IMR-90 (cell line): ENCODE measurements at regions not wholly inside any gene's neighbourhood (a gene's known extent, or its start where the extent isn't known, plus 50 kb on each side); places are given as distances from the start of the nearest gene placed in this dataset.

Experiments used
- ATAC-seq: fragments of 200-7000 bp; cut with Tn5 transposase; 2 replicates; pipeline ENCODE4 v1.9.1; 2020; ENCODE audit warnings: low read depth, mild to moderate bottlenecking, moderate library complexity
- BruUV-seq: library from RNA; stranded (reverse); fragments of 400-500 nt; replicated peaks from 2 replicates; lab custom pipeline; 2021; lab: Mats Ljungman, UMichigan
- CTCF ChIA-PET: fragments of 300-600 bp; formaldehyde crosslinking; extraction: SDS; loops from one replicate; lab custom pipeline; 2021; ENCODE audit warnings: antibody characterized with exemption; lab: Yijun Ruan, JAX
- POLR2A ChIA-PET: fragments of 300-600 bp; sonication (Branson Sonifier 250); formaldehyde crosslinking; loops from one replicate; lab custom pipeline; 2022; ENCODE audit warnings: antibody characterized with exemption; ENCODE audit not compliant: unreplicated experiment; lab: Charles Lee
- DNase-seq: peaks from one replicate; pipeline ENCODE4 v3.0.0; 2013
- H2AFZ ChIP-seq: replicated peaks from 2 replicates; pipeline ENCODE3; 2013; ENCODE audit warnings: low read length, mild to moderate bottlenecking; ENCODE audit not compliant: poor library complexity
- H2AK5ac ChIP-seq: 2 replicates; pipeline ENCODE4 v1.6.1; 2013; ENCODE audit warnings: low read depth, low read length, inconsistent platforms
- H2AK9ac ChIP-seq: replicated peaks from 2 replicates; pipeline ENCODE3; 2013; ENCODE audit warnings: mild to moderate bottlenecking, low read depth, low read length, moderate library complexity; ENCODE audit not compliant: poor library complexity
- H2BK120ac ChIP-seq: 2 replicates; pipeline ENCODE4 v1.6.1; 2013; ENCODE audit warnings: low read depth, low read length, inconsistent platforms
- H2BK15ac ChIP-seq: 3 replicates; pipeline ENCODE4 v1.6.1; 2013; ENCODE audit warnings: low read depth, low read length, inconsistent platforms
- H2BK20ac ChIP-seq: 2 replicates; pipeline ENCODE4 v1.6.1; 2013; ENCODE audit warnings: low read depth, mild to moderate bottlenecking, inconsistent platforms, low read length, moderate library complexity
- H2BK5ac ChIP-seq: 2 replicates; pipeline ENCODE4 v1.6.1; 2013; ENCODE audit warnings: mild to moderate bottlenecking, low read depth, low read length, inconsistent platforms; ENCODE audit not compliant: poor library complexity, severe bottlenecking
- H3K14ac ChIP-seq: replicated peaks from 2 replicates; pipeline ENCODE4 v1.6.1; 2013; ENCODE audit warnings: low read depth, low read length, inconsistent platforms
- H3K18ac ChIP-seq: 2 replicates; pipeline ENCODE4 v1.6.1; 2013; ENCODE audit warnings: low read depth, low read length, control low read depth
- H3K23ac ChIP-seq: 2 replicates; pipeline ENCODE4 v1.6.1; 2013; ENCODE audit warnings: low read depth, low read length, inconsistent platforms
- H3K27ac ChIP-seq: 2 replicates; pipeline ENCODE4 v1.5.1; 2013; ENCODE audit warnings: mild to moderate bottlenecking, control low read depth, low read length; ENCODE audit not compliant: insufficient read depth
- H3K27me3 ChIP-seq: 2 replicates; pipeline ENCODE4 v1.6.1; 2013; ENCODE audit warnings: low read length; ENCODE audit not compliant: control insufficient read depth, insufficient read depth
- H3K36me3 ChIP-seq: 2 replicates; pipeline ENCODE4 v1.6.1; 2013; ENCODE audit warnings: low read length, mixed read lengths; ENCODE audit not compliant: control insufficient read depth, insufficient read depth
- H3K4ac ChIP-seq: 2 replicates; pipeline ENCODE4 v1.6.1; 2013; ENCODE audit warnings: low read depth, low read length, inconsistent platforms
- H3K4me1 ChIP-seq: 2 replicates; pipeline ENCODE4 v1.6.1; 2013; ENCODE audit warnings: low read length, mixed read lengths; ENCODE audit not compliant: control insufficient read depth, insufficient read depth
- H3K4me2 ChIP-seq: 2 replicates; pipeline ENCODE4 v1.6.1; 2013; ENCODE audit warnings: low read depth, mild to moderate bottlenecking, control low read depth, low read length, moderate library complexity
- H3K4me3 ChIP-seq: 2 replicates; pipeline ENCODE4 v1.5.1; 2013; ENCODE audit warnings: low read depth, mild to moderate bottlenecking, control low read depth, low read length, moderate library complexity; ENCODE audit not compliant: insufficient read depth
- H3K56ac ChIP-seq: 2 replicates; pipeline ENCODE4 v1.6.1; 2013; ENCODE audit warnings: low read length, inconsistent platforms; ENCODE audit not compliant: insufficient read depth; ENCODE audit errors: extremely low read depth
- H3K79me1 ChIP-seq, 2 experiments: 2 replicates each; pipeline ENCODE4 v1.6.1; 2013; ENCODE audit warnings: low read length in 2 of 2, inconsistent platforms in 1 of 2, low read depth in 1 of 2
- H3K9ac ChIP-seq: 2 replicates; pipeline ENCODE4 v1.6.1; 2013; ENCODE audit warnings: low read depth, low read length, control low read depth
- H3K9me1 ChIP-seq: 2 replicates; pipeline ENCODE4 v1.6.1; 2013; ENCODE audit warnings: low read length, inconsistent platforms; ENCODE audit not compliant: insufficient read depth
- H3K9me3 ChIP-seq: 2 replicates; pipeline ENCODE4 v1.6.1; 2013; ENCODE audit warnings: low read length; ENCODE audit not compliant: control insufficient read depth, insufficient read depth
- H4K20me1 ChIP-seq: 2 replicates; pipeline ENCODE4 v1.6.1; 2013; ENCODE audit warnings: low read length, inconsistent platforms; ENCODE audit not compliant: insufficient read depth
- H4K5ac ChIP-seq: 2 replicates; pipeline ENCODE4 v1.6.1; 2013; ENCODE audit warnings: mild to moderate bottlenecking, low read depth, low read length, control low read depth
- H4K8ac ChIP-seq, 2 experiments: 2 replicates each; pipeline ENCODE4 v1.6.1; 2013; ENCODE audit warnings: low read depth in 2 of 2, low read length in 2 of 2, control low read depth in 1 of 2, inconsistent platforms in 1 of 2
- H4K91ac ChIP-seq: 2 replicates; pipeline ENCODE4 v1.6.1; 2013; ENCODE audit warnings: low read depth, low read length, inconsistent platforms; ENCODE audit not compliant: insufficient read depth
- CEBPB ChIP-seq: IDR thresholded peaks from 2 replicates; pipeline ENCODE4 v1.6.1; 2012; ENCODE audit warnings: low read depth, low read length, improper control_type of control experiment
- MAFK ChIP-seq: IDR thresholded peaks from 2 replicates; pipeline ENCODE4 v1.6.1; 2012; ENCODE audit warnings: low read depth, low read length, improper control_type of control experiment
- POLR2A ChIP-seq: IDR thresholded peaks from 2 replicates; pipeline ENCODE4 v1.6.1; 2012; ENCODE audit warnings: mild to moderate bottlenecking, low read depth, low read length
- SMC3 ChIP-seq: fragments of 150-350 bp; IDR thresholded peaks from 2 replicates; pipeline ENCODE4 v1.6.1; 2016; ENCODE audit warnings: low read depth, mild to moderate bottlenecking, antibody characterized with exemption, low read length, moderate library complexity
- USF2 ChIP-seq: fragments of 150-350 bp; IDR thresholded peaks from 2 replicates; pipeline ENCODE4 v1.6.1; 2017; ENCODE audit warnings: mild to moderate bottlenecking, antibody characterized with exemption, low read length, low read depth
- WGBS, 2 experiments: methylation state at CpG; one replicate each; pipeline versions ENCODE4 v1.1.5 to v1.1.7; 2013; ENCODE audit warnings: missing lambda C conversion rate in 2 of 2; ENCODE audit not compliant: insufficient read length in 1 of 2; ENCODE audit errors: extremely low coverage in 2 of 2; 5-methylcytosine and 5-hydroxymethylcytosine counted together
- dilution Hi-C: fragments of 300-500 bp; cut with HindIII; formaldehyde crosslinking; loops from one replicate; pipeline ENCODE4 v1.14.3; 2018; ENCODE audit warnings: low sequenced_read_pairs; ENCODE audit not compliant: unreplicated experiment
- in situ Hi-C: fragments of 300-500 bp; cut with MboI; formaldehyde crosslinking; loops from 3 replicates; pipeline ENCODE4 v1.14.3; 2019; ENCODE audit warnings: low sequenced_read_pairs, inconsistent platforms, mixed read lengths
- intact Hi-C: fragments of 100-400 bp; cut with micrococcal nuclease; formaldehyde crosslinking; loops from 2 replicates; pipeline ENCODE4 v1.10.0; 2022

DNA sequence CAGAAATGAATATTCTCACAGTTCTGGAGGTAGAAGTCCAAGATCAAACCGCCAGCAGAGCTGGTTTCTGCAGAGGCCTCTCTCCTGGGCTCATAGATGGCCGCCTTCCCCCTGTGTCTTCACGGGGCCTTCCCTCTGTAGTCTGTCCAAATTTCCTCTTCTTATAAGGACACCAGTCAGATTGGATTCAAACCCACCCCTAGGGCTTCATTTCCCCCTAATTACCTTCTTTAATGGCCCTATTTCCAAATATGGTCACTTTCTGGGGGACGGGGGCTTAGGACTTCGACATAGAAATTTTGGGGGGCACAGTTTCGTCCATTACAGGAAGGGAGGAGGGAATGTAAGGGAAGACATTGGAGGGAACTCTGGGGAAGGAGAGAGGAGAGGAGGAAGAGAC, 132.6 kb downstream of the DDX1 start:
- CTCF ChIA-PET = no interaction called here

More for the DNA sequence above, 132.6 kb downstream of the DDX1 start:
- Histone ChIP-seq H2BK5ac (no peak overlapping the region), H3K27ac (no peak overlapping the region), H3K4ac (no peak overlapping the region), H3K14ac (no peak overlapping the region), H3K4me1 (no peaks in the 10 kb centered on the region), H4K91ac (no peak overlapping the region), H3K23ac (no peak overlapping the region), H3K4me3 (no peak overlapping the region), H4K5ac (no peak overlapping the region), H3K36me3 (no peaks in the 10 kb centered on the region), H3K27me3 (no peaks in the 10 kb centered on the region; the same call in 1 of the 2 replicates), H4K20me1 (no peaks in the 10 kb centered on the region), H3K9me3 (no peaks in the 10 kb centered on the region; the same call in 1 of the 2 replicates), H2AK9ac (no peak overlapping the region), H3K56ac (no peak overlapping the region), H2BK15ac (no peak overlapping the region), H3K4me2 (no peak overlapping the region), H2BK20ac (no peak overlapping the region), H2AFZ (no peak overlapping the region), H3K9me1 (no peaks in the 10 kb centered on the region), H2BK120ac (no peak overlapping the region), H3K9ac (no peak overlapping the region), H3K79me1 (no peaks in the 10 kb centered on the region), H4K8ac (no peak overlapping the region), H3K18ac (no peak overlapping the region), H2AK5ac (no peak overlapping the region)
- ATAC-seq = no peak
- intact Hi-C loops (no loop called here), in situ Hi-C loops (no loop called here), dilution Hi-C loops (no loop called here)
- no peak for DNase-seq
- BruUV-seq = no TSS peak
- POLR2A ChIA-PET = no interaction called here
- TF ChIP-seq POLR2A (no peak), USF2 (no peak), SMC3 (no peak), CEBPB (no peak), MAFK (no peak)
- WGBS, 2 experiments = 38% methylated on average over 2 of the region's 6 CpGs; no CpG with 5 or more reads in 1 of the 2 experiments
